ENCODE measurements at regions not wholly inside any gene's neighbourhood (a gene's known extent, or its start where the extent isn't known, plus 50 kb on each side); places are given as distances from the start of the nearest gene placed in this dataset.

DNA sequence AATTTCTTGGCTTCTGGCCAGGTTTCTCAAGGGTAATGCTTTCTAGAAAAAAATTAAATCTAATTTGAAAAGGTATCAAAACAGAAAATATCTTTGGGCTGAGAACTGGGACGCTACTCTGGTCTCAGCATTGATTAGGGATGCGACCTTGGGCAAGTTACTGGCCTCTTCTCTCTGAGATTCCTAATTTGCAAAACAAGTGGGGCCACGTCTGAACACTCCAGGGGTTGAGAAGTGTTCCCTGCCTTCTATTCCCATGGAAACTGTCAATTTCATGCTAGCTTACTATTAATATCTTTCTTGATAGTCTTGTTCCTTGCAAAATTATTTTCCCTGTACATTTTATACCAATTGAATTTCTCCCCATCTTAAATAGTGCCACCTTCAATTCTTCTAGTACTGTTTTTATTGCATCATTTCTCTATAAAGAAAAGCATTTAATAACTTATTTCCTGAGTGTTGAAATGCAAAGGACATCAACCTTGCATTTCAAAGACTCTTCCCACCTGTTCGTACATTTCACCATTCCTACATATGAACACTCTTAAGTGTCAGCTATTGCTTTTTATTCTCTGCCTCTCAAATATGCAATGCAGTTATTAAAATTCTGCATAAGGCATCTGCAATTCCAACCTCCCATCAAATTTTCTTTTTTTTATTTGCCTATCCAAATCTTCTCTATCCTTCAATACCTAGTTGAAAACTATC lies 118.3 kb upstream of the DSEL start:
- no peaks in the 10 kb centered on the region for H3K79me2 ChIP-seq (ENCODE audit: control insufficient read depth, insufficient read depth, low read length)
- H2AFZ ChIP-seq (ENCODE audit: low read length) = no peak overlapping the region
- TF ChIP-seq EZH2 (IDR thresholded peaks at IDR 0.05; ENCODE audit: low read length, missing control alignments) (no peak), CTCF (conservative IDR thresholded peaks at IDR 0.05 in 1 of 2, IDR thresholded peaks at IDR 0.05 in 1 of 2; ENCODE audit: low read depth in 1 of 2, low read length in 2 of 2) (no peak)
- no peaks in the 10 kb centered on the region for H4K20me1 ChIP-seq (ENCODE audit: control insufficient read depth, extremely low read depth, insufficient read depth, low read length)
- no peaks in the 10 kb centered on the region for H3K9me3 ChIP-seq (ENCODE audit: control insufficient read depth, insufficient read depth, low read depth, low read length)
- no peak overlapping the region for H3K9ac ChIP-seq (ENCODE audit: insufficient read depth, low read length)
- H3K4me1 ChIP-seq (ENCODE audit: control insufficient read depth, extremely low read depth, insufficient read depth, low read length) = no peaks in the 10 kb centered on the region
- H3K4me2 ChIP-seq (ENCODE audit: extremely low read depth, insufficient read depth, low read length) = no peak overlapping the region
- H3K4me3 ChIP-seq (replicated peaks in 1 of 4; ENCODE audit: control extremely low read depth in 1 of 4, insufficient read depth in 1 of 4, low read depth in 3 of 4, low read length in 4 of 4) = no peak overlapping the region
- H3K27me3 ChIP-seq (ENCODE audit: control insufficient read depth, insufficient read depth, low read length) = no peaks in the 10 kb centered on the region
- no peak for DNase-seq (ENCODE audit: low read depth in 2 of 2)
- H3K27ac ChIP-seq (ENCODE audit: insufficient read depth, low read length) = no peak overlapping the region
- H3K36me3 ChIP-seq (ENCODE audit: control insufficient read depth, insufficient read depth, low read length) = no peaks in the 10 kb centered on the region

DNA sequence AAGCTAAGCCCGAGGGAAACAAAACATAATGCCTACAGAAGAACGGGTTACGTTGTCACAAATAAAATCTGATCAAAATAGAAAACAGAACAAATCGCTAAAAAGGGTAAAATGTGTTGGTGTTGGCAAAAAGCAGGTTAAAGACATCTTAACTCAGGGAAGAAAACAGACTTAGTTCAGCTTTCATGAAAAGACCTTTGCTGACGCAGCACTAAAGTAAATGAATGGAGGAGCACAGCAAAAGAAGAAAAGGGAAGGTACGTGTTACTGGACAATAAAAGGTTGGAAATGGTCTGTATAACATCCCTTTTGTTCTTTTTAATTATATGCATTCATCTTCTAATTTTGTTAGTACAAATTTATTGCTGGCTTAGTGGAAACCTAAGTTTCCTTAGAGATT lies 117.4 kb upstream of the DSEL start:
- Histone ChIP-seq H3K9me3 (ENCODE audit: control insufficient read depth, insufficient read depth, low read depth, low read length) (no peaks in the 10 kb centered on the region), H3K36me3 (ENCODE audit: control insufficient read depth, insufficient read depth, low read length) (no peaks in the 10 kb centered on the region), H3K9ac (ENCODE audit: insufficient read depth, low read length) (no peak overlapping the region), H3K27ac (ENCODE audit: insufficient read depth, low read length) (no peak overlapping the region), H4K20me1 (ENCODE audit: control insufficient read depth, extremely low read depth, insufficient read depth, low read length) (no peaks in the 10 kb centered on the region), H3K4me3 (replicated peaks in 1 of 4; ENCODE audit: control extremely low read depth in 1 of 4, insufficient read depth in 1 of 4, low read depth in 3 of 4, low read length in 4 of 4) (no peak overlapping the region), H3K4me1 (ENCODE audit: control insufficient read depth, extremely low read depth, insufficient read depth, low read length) (no peaks in the 10 kb centered on the region), H3K4me2 (ENCODE audit: extremely low read depth, insufficient read depth, low read length) (no peak overlapping the region), H3K27me3 (ENCODE audit: control insufficient read depth, insufficient read depth, low read length) (no peaks in the 10 kb centered on the region), H2AFZ (ENCODE audit: low read length) (no peak overlapping the region), H3K79me2 (ENCODE audit: control insufficient read depth, insufficient read depth, low read length) (no peaks in the 10 kb centered on the region)
- DNase-seq (ENCODE audit: low read depth in 2 of 2) = no peak
- TF ChIP-seq EZH2 (IDR thresholded peaks at IDR 0.05; ENCODE audit: low read length, missing control alignments) (no peak), CTCF (conservative IDR thresholded peaks at IDR 0.05 in 1 of 2, IDR thresholded peaks at IDR 0.05 in 1 of 2; ENCODE audit: low read depth in 1 of 2, low read length in 2 of 2) (no peak)

- H3K9ac ChIP-seq (ENCODE audit: insufficient read depth, low read length) = no peak overlapping the region
- DNase-seq (ENCODE audit: low read depth in 2 of 2) = no peak
- no peaks in the 10 kb centered on the region for H3K79me2 ChIP-seq (ENCODE audit: control insufficient read depth, insufficient read depth, low read length)
- no peak overlapping the region for H3K27ac ChIP-seq (ENCODE audit: insufficient read depth, low read length)
- no peaks in the 10 kb centered on the region for H3K4me1 ChIP-seq (ENCODE audit: control insufficient read depth, extremely low read depth, insufficient read depth, low read length)
- H3K27me3 ChIP-seq (ENCODE audit: control insufficient read depth, insufficient read depth, low read length) = no peaks in the 10 kb centered on the region
- H3K9me3 ChIP-seq (ENCODE audit: control insufficient read depth, insufficient read depth, low read depth, low read length) = no peaks in the 10 kb centered on the region
- no peaks in the 10 kb centered on the region for H4K20me1 ChIP-seq (ENCODE audit: control insufficient read depth, extremely low read depth, insufficient read depth, low read length)
- no peak for TF ChIP-seq CTCF (conservative IDR thresholded peaks at IDR 0.05 in 1 of 2, IDR thresholded peaks at IDR 0.05 in 1 of 2; ENCODE audit: low read depth in 1 of 2, low read length in 2 of 2)
- H3K36me3 ChIP-seq (ENCODE audit: control insufficient read depth, insufficient read depth, low read length) = no peaks in the 10 kb centered on the region
- H3K4me3 ChIP-seq (replicated peaks in 1 of 4; ENCODE audit: control extremely low read depth in 1 of 4, insufficient read depth in 1 of 4, low read depth in 3 of 4, low read length in 4 of 4) = no peak overlapping the region
- H2AFZ ChIP-seq (ENCODE audit: low read length) = peak overlapping the region; percentile 11
- no peak overlapping the region for H3K4me2 ChIP-seq (ENCODE audit: extremely low read depth, insufficient read depth, low read length)
These were observed 105.4 kb upstream of the DSEL start for GRCh38 chr18:67621906-67622305.
